VCaP (cell line): ENCODE measurements at regions not wholly inside any gene's neighbourhood (a gene's known extent, or its start where the extent isn't known, plus 50 kb on each side); places are given as distances from the start of the nearest gene placed in this dataset.

Source experiments
- H3K27ac ChIP-seq: fragments of 450-650 bp; 2 replicates; pipeline ENCODE4 v1.5.1; 2017
- TF ChIP-seq, protein P1 (sequence below): fragments of 450-650 bp; conservative IDR thresholded peaks from 2 replicates; pipeline ENCODE4 v1.5.1; 2017; ENCODE audit warnings: mild to moderate bottlenecking, moderate library complexity

DNA sequence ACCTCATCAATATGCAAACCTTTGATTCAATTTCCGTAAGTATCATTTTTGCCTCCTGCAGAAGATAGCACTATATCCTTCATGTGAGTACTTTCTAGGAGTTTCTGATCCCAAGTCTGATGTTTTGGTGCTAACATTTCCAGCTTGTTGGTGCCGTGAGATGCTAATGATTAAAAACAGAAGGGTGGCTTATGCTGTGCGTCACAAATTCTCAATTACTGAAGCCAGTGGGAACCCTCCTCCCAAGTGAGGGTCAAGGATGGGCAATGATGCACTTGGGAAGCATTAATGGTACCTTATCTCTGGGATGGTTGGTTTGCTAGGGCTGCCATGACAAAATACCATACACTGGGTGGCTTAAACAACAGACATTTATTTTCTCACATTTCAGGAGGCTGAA lies 123.0 kb downstream of the FOXD1 start:
- H3K27ac ChIP-seq = no peak overlapping the region
- TF ChIP-seq, protein P1, sequence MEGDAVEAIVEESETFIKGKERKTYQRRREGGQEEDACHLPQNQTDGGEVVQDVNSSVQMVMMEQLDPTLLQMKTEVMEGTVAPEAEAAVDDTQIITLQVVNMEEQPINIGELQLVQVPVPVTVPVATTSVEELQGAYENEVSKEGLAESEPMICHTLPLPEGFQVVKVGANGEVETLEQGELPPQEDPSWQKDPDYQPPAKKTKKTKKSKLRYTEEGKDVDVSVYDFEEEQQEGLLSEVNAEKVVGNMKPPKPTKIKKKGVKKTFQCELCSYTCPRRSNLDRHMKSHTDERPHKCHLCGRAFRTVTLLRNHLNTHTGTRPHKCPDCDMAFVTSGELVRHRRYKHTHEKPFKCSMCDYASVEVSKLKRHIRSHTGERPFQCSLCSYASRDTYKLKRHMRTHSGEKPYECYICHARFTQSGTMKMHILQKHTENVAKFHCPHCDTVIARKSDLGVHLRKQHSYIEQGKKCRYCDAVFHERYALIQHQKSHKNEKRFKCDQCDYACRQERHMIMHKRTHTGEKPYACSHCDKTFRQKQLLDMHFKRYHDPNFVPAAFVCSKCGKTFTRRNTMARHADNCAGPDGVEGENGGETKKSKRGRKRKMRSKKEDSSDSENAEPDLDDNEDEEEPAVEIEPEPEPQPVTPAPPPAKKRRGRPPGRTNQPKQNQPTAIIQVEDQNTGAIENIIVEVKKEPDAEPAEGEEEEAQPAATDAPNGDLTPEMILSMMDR = no peak

DNA sequence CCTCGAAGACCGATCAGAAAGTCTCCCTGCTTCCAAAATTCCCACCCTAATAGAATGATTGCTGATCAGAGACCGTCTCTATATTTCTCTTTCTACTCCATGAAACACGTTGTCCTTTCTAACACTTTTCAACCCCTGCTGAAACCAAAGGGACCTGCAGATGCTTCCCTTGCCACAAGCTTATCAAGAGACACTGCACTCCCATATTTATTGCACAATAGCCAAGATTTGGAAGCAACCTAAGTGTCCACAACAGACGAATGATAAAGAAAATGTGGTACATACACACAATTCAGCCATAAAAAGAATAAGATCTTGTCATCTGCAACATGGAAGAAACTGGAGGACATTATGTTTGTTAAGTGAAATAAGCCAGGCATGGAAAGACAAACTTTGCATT lies 125.1 kb downstream of the FOXD1 start:
- no peak overlapping the region for H3K27ac ChIP-seq
- TF ChIP-seq, protein P1 = no peak

GRCh38 chr5:73322437-73323076 lies 126.0 kb downstream of the FOXD1 start:
- TF ChIP-seq, protein P1 = no peak
- H3K27ac ChIP-seq = no peak overlapping the region

- no peak overlapping the region for H3K27ac ChIP-seq
- TF ChIP-seq, protein P1 = no peak
These were observed 126.7 kb downstream of the FOXD1 start for GRCh38 chr5:73321757-73322436.

DNA sequence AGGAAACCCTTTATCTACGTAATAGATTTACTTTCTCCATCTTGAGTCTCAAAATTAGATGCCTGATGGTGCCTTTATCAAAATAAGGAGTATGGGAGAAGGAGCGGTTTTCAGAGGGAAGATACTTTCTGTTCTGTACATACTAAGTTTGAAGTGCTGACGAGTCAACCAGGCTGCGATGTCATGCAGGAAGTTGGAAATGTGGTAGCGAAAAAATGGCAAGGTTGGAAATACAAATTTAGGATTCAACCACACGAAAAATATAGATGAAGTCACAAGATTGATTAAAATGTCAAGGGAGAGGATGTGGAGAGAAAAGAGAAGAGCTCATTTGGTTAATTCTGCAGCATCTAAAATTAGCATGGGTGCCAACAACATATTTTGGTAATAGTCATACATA lies 129.5 kb downstream of the FOXD1 start:
- no peak overlapping the region for H3K27ac ChIP-seq
- TF ChIP-seq, protein P1 = no peak

DNA sequence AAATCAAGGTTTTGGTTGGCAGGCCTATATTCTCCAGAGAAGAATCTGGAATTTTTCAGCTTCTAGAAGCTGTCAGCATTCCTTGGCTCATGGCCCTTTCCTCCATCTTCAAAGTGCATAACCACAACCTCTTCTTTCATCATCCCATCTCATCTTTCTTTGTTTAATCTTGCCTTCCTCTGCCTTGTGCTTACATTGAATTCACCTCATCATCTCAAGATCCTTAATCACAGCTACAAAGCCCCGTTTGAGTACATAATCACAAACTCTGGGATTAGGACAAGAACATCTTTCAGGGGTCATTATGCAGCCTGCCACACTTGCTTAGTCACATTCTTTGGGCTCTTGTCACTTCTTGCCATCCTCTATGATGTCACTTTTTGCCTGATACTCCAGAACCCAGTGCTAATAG lies 130.3 kb downstream of the FOXD1 start:
- TF ChIP-seq, protein P1 = no peak
- H3K27ac ChIP-seq = no peak overlapping the region

GRCh38 chr5:73317523-73317922 lies 131.1 kb downstream of the FOXD1 start:
- TF ChIP-seq, protein P1 = no peak
- H3K27ac ChIP-seq = no peak overlapping the region
